HG02981 (cell line): ENCODE measurements at regions not wholly inside any gene's neighbourhood (a gene's known extent, or its start where the extent isn't known, plus 50 kb on each side); places are given as distances from the start of the nearest gene placed in this dataset.

Experiments
- ATAC-seq: cut with Tn5 transposase; IDR thresholded peaks from one replicate; pipeline ENCODE4 v1.9.1; 2021; ENCODE audit warnings: mild to moderate bottlenecking, moderate library complexity; ENCODE audit not compliant: unreplicated experiment

GRCh38 chr3:135310317-135310716, 515.3 kb downstream of the EPHB1 start:
- ATAC-seq: no peak

GRCh38 chr3:135311699-135312098, 516.6 kb downstream of the EPHB1 start:
- ATAC-seq: no peak

- no peak for ATAC-seq
Measured at GRCh38 chr3:135314237-135314636, 519.2 kb downstream of the EPHB1 start.

GRCh38 chr3:135324301-135324700, 529.2 kb downstream of the EPHB1 start:
- no peak for ATAC-seq

- ATAC-seq: no peak
Measured at GRCh38 chr3:135325096-135325495, 530.0 kb downstream of the EPHB1 start.

- ATAC-seq: no peak
Measured at GRCh38 chr3:135325726-135326235, 530.7 kb downstream of the EPHB1 start.

- ATAC-seq: no peak
Measured at GRCh38 chr3:135326851-135327250, 531.8 kb downstream of the EPHB1 start.

GRCh38 chr3:135328036-135328435, 533.0 kb downstream of the EPHB1 start:
- no peak for ATAC-seq

- ATAC-seq: no peak
Measured at GRCh38 chr3:135329479-135329878, 534.4 kb downstream of the EPHB1 start.

GRCh38 chr3:135337192-135337591, 542.1 kb downstream of the EPHB1 start:
- no peak for ATAC-seq

GRCh38 chr3:135348690-135349089, 553.6 kb downstream of the EPHB1 start:
- no peak for ATAC-seq

- no peak for ATAC-seq
Measured at GRCh38 chr3:135349254-135349948, 554.3 kb downstream of the EPHB1 start.

GRCh38 chr3:135352213-135352612, 557.2 kb downstream of the EPHB1 start:
- ATAC-seq: no peak

- ATAC-seq: no peak
Measured at GRCh38 chr3:135362889-135363288, 567.8 kb downstream of the EPHB1 start.

GRCh38 chr3:135364676-135365075, 569.6 kb downstream of the EPHB1 start:
- no peak for ATAC-seq

- ATAC-seq: no peak
Measured at GRCh38 chr3:135366816-135367215, 571.8 kb downstream of the EPHB1 start.

GRCh38 chr3:135368316-135368715, 573.3 kb downstream of the EPHB1 start:
- no peak for ATAC-seq

GRCh38 chr3:135368781-135369180, 573.7 kb downstream of the EPHB1 start:
- ATAC-seq: no peak

- no peak for ATAC-seq
Measured at GRCh38 chr3:135374571-135374970, 579.5 kb downstream of the EPHB1 start.

- ATAC-seq: no peak
Measured at GRCh38 chr3:135382188-135382587, 583.3 kb upstream of the PPP2R3A start.

- ATAC-seq: no peak
Measured at GRCh38 chr3:135382621-135383020, 582.9 kb upstream of the PPP2R3A start.

GRCh38 chr3:135383301-135383700, 582.2 kb upstream of the PPP2R3A start:
- ATAC-seq: no peak

GRCh38 chr3:135392151-135392550, 573.4 kb upstream of the PPP2R3A start:
- ATAC-seq: no peak
